GM06990 (cell line): ENCODE measurements at regions not wholly inside any gene's neighbourhood (a gene's known extent, or its start where the extent isn't known, plus 50 kb on each side); places are given as distances from the start of the nearest gene placed in this dataset.

Source experiments
- DNase-seq: peaks from one replicate; pipeline ENCODE4 v3.0.0-alpha.2; 2011; ENCODE audit not compliant: insufficient read length; ENCODE audit errors: extremely low read depth
- H3K27me3 ChIP-seq: replicated peaks from 2 replicates; pipeline ENCODE4 v1.6.0; 2011; ENCODE audit warnings: low read length; ENCODE audit not compliant: control insufficient read depth, insufficient read depth
- H3K36me3 ChIP-seq: 2 replicates; pipeline ENCODE4 v1.5.1; 2011; ENCODE audit warnings: low read length; ENCODE audit not compliant: control insufficient read depth, insufficient read depth
- H3K4me3 ChIP-seq: replicated peaks from 2 replicates; pipeline ENCODE4 v1.5.1; 2011; ENCODE audit warnings: low read depth, mild to moderate bottlenecking, control low read depth, low read length
- CTCF ChIP-seq: IDR thresholded peaks from 2 replicates; pipeline ENCODE4 v1.5.1; 2011; ENCODE audit warnings: low read length, control low read depth, mild to moderate bottlenecking, inconsistent platforms; ENCODE audit not compliant: insufficient read depth, poor library complexity, severe bottlenecking

- no peak overlapping the region for H3K4me3 ChIP-seq
- no peak for DNase-seq
- no peak for TF ChIP-seq CTCF
- H3K27me3 ChIP-seq: no peaks in the 10 kb centered on the region
- no peaks in the 10 kb centered on the region for H3K36me3 ChIP-seq
These were observed 260.5 kb downstream of the CASP12 start for GRCh38 chr11:104637662-104638170.

GRCh38 chr11:104633226-104633625, 265.0 kb downstream of the CASP12 start:
- Histone ChIP-seq H3K27me3 (no peaks in the 10 kb centered on the region), H3K36me3 (no peaks in the 10 kb centered on the region), H3K4me3 (no peak overlapping the region)
- no peak for DNase-seq
- TF ChIP-seq CTCF: no peak

GRCh38 chr11:104630352-104630751, 267.9 kb downstream of the CASP12 start:
- TF ChIP-seq CTCF: no peak
- no peaks in the 10 kb centered on the region for H3K27me3 ChIP-seq

GRCh38 chr11:104625246-104625645, 273.0 kb downstream of the CASP12 start:
- no peak for TF ChIP-seq CTCF
- no peak for DNase-seq
- H3K36me3 ChIP-seq: no peaks in the 10 kb centered on the region
- no peaks in the 10 kb centered on the region for H3K27me3 ChIP-seq
- no peak overlapping the region for H3K4me3 ChIP-seq

More at GRCh38 chr11:104630352-104630751, 267.9 kb downstream of the CASP12 start:
- DNase-seq: no peak
- Histone ChIP-seq H3K4me3 (no peak overlapping the region), H3K36me3 (no peaks in the 10 kb centered on the region)

- Histone ChIP-seq H3K27me3 (no peaks in the 10 kb centered on the region), H3K36me3 (no peaks in the 10 kb centered on the region), H3K4me3 (no peak overlapping the region)
- DNase-seq: no peak
- TF ChIP-seq CTCF: no peak
These were observed 274.2 kb downstream of the CASP12 start for GRCh38 chr11:104624021-104624420.

GRCh38 chr11:104623518-104623917, 274.7 kb downstream of the CASP12 start:
- H3K4me3 ChIP-seq: no peak overlapping the region
- no peak for TF ChIP-seq CTCF
- no peak for DNase-seq
- H3K27me3 ChIP-seq: no peaks in the 10 kb centered on the region
- H3K36me3 ChIP-seq: no peaks in the 10 kb centered on the region
